GM18520 (cell line): ENCODE measurements at regions not wholly inside any gene's neighbourhood (a gene's known extent, or its start where the extent isn't known, plus 50 kb on each side); places are given as distances from the start of the nearest gene placed in this dataset.
"Not testable (repeated sequence)": the region's sequence is repeated elsewhere in the genome, so short reads cannot be mapped to it uniquely, and the experiment has no call there.

Source experiments
- ATAC-seq: cut with Tn5 transposase; IDR thresholded peaks from one replicate; pipeline ENCODE4 v1.9.1; 2021; ENCODE audit not compliant: unreplicated experiment

GRCh38 chr9:85162822-85163221 lies 493.3 kb downstream of the NTRK2 start:
- ATAC-seq, result no peak

- ATAC-seq, result not testable (repeated sequence)
Measured at GRCh38 chr9:85160944-85161343, 491.4 kb downstream of the NTRK2 start.

- ATAC-seq, result no peak
Measured at GRCh38 chr9:85158512-85158911, 489.0 kb downstream of the NTRK2 start.

- no peak for ATAC-seq
Measured at GRCh38 chr9:85157772-85158171, 488.2 kb downstream of the NTRK2 start.

- ATAC-seq, result no peak
Measured at GRCh38 chr9:85156652-85157051, 487.1 kb downstream of the NTRK2 start.

GRCh38 chr9:85155352-85155751 lies 485.8 kb downstream of the NTRK2 start:
- ATAC-seq, result no peak

- no peak for ATAC-seq
Measured at GRCh38 chr9:85151741-85152140, 482.2 kb downstream of the NTRK2 start.

- no peak for ATAC-seq
Measured at GRCh38 chr9:85151162-85151561, 481.6 kb downstream of the NTRK2 start.

- no peak for ATAC-seq
Measured at GRCh38 chr9:85147046-85147640, 477.6 kb downstream of the NTRK2 start.

GRCh38 chr9:85142968-85143367 lies 473.4 kb downstream of the NTRK2 start:
- no peak for ATAC-seq

- ATAC-seq, result no peak
Measured at GRCh38 chr9:85142496-85142911, 473.0 kb downstream of the NTRK2 start.

- no peak for ATAC-seq
Measured at GRCh38 chr9:85137696-85138095, 468.2 kb downstream of the NTRK2 start.

- ATAC-seq, result no peak
Measured at GRCh38 chr9:85136987-85137386, 467.5 kb downstream of the NTRK2 start.

GRCh38 chr9:85136507-85136906 lies 467.0 kb downstream of the NTRK2 start:
- no peak for ATAC-seq

GRCh38 chr9:85130764-85131163 lies 461.2 kb downstream of the NTRK2 start:
- ATAC-seq, result no peak

GRCh38 chr9:85130260-85130659 lies 460.7 kb downstream of the NTRK2 start:
- no peak for ATAC-seq

GRCh38 chr9:85129514-85129913 lies 460.0 kb downstream of the NTRK2 start:
- no peak for ATAC-seq

- no peak for ATAC-seq
Measured at GRCh38 chr9:85118990-85119755, 449.6 kb downstream of the NTRK2 start.

- ATAC-seq, result no peak
Measured at GRCh38 chr9:85117831-85118230, 448.3 kb downstream of the NTRK2 start.

- no peak for ATAC-seq
Measured at GRCh38 chr9:85115473-85115872, 445.9 kb downstream of the NTRK2 start.

GRCh38 chr9:85114799-85115198 lies 445.3 kb downstream of the NTRK2 start:
- peak; percentile 36 for ATAC-seq

GRCh38 chr9:85112933-85113418 lies 443.4 kb downstream of the NTRK2 start:
- no peak for ATAC-seq

- ATAC-seq, result no peak
Measured at GRCh38 chr9:85112391-85112790, 442.9 kb downstream of the NTRK2 start.
